HG02678 (cell line): ENCODE measurements at regions not wholly inside any gene's neighbourhood (a gene's known extent, or its start where the extent isn't known, plus 50 kb on each side); places are given as distances from the start of the nearest gene placed in this dataset.
A peak's percentile ranks its signal among the peaks of the same experiment; 100 is the strongest.
"Not testable (repeated sequence)": the region's sequence is repeated elsewhere in the genome, so short reads cannot be mapped to it uniquely, and the experiment has no call there.

ENCODE experiments used
- ATAC-seq: cut with Tn5 transposase; IDR thresholded peaks from one replicate; pipeline ENCODE4 v1.9.1; 2021; ENCODE audit warnings: mild to moderate bottlenecking, moderate library complexity; ENCODE audit not compliant: unreplicated experiment

GRCh38 chr3:81375921-81376320, 385.5 kb downstream of the GBE1 start:
- ATAC-seq = no peak

DNA sequence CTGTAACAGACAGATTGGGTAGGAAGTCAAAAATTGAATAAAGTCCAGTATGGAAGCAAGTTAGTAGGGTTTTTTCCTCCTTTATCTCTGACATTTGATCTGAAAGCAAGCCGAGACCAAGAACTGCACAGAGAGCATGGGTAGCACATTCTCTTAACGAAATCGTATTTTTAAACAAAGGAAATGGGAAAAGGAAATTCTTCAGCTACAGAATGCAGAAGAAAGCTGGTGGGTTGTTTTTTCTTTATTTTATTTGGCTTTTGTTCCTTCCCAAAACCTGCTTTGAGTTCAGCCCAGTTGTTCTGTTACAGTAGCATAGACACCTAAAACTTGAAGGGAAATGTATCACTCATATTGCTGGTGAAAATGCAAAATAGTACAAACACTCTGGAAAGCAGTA, 397.0 kb downstream of the GBE1 start:
- ATAC-seq = no peak

DNA sequence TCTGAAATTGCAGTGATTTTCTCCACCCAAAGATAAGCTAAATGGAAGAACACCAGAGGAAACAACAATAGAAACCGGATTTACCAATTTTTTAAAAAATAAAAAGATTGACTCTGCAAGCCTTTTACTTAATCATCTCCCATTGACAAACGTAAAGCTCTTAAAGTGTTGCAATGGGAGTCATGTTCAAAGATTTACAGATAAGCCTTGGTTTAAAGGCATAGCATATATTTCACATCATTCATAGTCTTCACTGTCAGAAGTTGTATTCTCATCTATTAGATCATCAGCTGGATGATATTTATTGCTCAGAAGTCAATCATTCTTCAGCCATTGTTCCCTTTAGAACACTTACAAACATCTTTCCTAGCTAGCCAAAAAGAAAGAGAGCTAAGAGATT, 397.6 kb downstream of the GBE1 start:
- ATAC-seq = no peak

- ATAC-seq = no peak
These were observed 407.3 kb downstream of the GBE1 start for GRCh38 chr3:81354119-81354518.

DNA sequence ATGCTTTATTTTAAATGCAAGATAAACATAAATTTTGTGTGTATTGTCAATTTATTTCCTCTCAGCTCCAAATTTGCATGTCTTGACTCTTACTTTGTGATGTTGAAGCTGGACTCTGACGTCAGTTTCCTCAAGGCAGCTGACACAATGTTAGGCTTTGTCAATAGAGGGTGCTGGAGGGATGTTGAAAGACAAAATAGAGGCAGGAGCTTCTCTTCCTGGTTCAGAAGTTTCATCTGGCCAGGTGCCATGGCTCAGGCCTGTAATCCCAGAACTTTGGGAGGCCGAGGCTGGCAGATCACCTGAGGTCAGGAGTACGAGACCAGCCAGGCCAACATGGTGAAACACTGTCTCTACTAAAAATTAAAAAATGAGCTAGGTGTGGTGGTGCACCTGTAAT, 408.6 kb downstream of the GBE1 start:
- no peak for ATAC-seq

DNA sequence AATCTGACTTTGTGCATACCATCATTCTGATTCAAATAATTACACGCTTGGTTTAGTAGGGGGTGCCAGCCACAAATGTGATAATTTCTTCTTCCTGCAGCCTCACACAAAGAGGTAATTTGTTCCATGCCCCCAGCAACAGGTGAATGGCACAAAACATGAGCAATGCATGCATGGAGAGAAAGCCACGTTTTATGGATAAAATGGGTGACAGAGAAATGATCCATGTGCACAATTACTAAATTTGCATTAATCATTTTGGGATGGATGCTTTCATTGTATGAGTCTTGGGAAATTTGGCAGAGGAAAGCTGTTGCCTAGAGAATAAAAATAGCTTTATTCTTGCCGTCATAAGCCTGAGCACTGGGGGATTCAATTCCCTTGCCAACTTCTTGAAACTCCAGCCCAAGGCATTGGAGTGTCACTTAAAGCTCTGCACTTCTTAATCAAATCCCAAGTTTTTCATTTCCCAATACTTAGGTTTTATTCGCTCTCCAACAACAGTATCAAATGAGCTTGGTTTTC, 411.6 kb downstream of the GBE1 start:
- no peak for ATAC-seq

- peak; percentile 84 for ATAC-seq
These were observed 422.2 kb downstream of the GBE1 start for GRCh38 chr3:81339040-81339845.

- ATAC-seq = no peak
These were observed 425.0 kb downstream of the GBE1 start for GRCh38 chr3:81336470-81336869.

DNA sequence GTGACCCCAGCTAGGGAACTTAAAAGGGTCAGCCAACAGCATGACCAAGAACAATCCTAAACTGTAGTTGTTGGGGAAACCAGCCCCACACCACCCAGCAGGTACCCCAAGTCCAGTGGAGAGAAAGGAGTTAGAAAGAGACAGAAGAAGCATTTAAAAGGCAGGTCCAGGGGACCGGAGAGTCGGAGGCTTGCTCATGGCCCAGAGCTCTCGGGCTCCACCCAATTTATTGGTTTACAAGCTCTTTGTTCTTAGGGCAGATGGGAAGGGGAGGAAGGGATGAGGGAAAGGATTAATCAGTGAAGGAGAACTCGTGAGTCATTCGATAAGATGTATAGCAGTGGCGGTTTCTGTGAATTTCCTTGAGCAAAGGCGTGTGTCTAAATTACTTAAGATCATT, 431.6 kb downstream of the GBE1 start:
- ATAC-seq = not testable (repeated sequence)

DNA sequence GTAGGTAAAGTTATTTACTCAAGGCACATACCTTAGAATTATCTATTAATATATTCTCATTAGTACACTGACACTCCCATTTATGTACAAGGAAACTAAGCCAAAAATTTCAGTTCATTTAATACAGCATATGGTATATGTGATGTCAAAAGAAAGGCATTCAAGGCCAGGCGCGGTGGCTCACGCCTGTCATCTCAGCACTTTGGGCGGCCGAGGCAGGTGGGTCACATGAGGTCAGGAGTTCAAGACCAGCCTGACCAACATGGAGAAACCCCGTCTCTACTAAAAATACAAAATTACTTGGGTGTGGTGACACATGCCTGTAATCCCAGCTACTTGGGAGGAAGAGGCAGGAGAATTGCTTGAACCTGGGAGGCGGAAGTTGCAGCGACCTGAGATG, 435.2 kb downstream of the GBE1 start:
- no peak for ATAC-seq

- ATAC-seq = no peak
These were observed 440.6 kb downstream of the GBE1 start for GRCh38 chr3:81320862-81321261.

- no peak for ATAC-seq
These were observed 446.4 kb downstream of the GBE1 start for GRCh38 chr3:81315030-81315429.

GRCh38 chr3:81311321-81311720, 450.1 kb downstream of the GBE1 start:
- no peak for ATAC-seq

- ATAC-seq = no peak
These were observed 453.1 kb downstream of the GBE1 start for GRCh38 chr3:81308306-81308705.

DNA sequence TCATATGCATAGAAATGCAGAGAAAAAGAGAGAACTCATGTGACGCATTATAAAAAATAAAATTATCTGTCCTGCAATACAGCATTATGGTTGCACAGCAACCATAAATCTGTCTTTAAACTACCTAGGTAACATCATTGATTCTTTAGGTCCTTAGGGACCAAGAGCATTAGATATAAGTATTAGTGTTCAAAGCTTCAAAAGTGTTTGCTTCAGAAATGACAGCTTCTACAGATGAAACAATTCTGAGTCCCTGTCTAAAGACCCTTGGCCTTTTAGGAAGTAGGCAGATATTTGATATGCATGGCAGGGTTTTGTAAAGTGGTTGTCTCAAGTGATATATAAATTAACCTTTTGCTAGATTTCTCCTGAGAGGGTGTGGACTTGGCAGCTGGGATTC, 454.2 kb downstream of the GBE1 start:
- ATAC-seq = no peak

- no peak for ATAC-seq
These were observed 458.1 kb downstream of the GBE1 start for GRCh38 chr3:81303321-81303720.

GRCh38 chr3:81302045-81302444, 459.4 kb downstream of the GBE1 start:
- peak; percentile 83 for ATAC-seq

DNA sequence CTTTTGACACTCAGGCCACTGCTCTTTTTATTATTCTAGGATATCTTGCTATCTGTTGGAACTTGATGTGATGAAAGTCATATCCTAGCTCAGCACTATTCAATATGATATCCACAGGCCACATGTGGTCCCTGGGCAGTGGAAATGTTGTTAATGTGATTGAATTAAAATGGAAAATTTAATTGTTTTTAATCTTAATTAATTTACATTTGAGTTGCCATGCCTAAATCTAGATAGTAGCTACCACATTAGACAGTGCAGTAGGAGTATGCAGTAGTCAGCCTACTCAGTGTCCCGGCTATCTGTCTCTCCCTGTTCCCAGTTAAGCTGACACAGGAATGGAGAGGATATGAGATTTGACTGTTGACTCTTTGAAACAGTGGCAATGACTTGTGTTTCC, 460.2 kb downstream of the GBE1 start:
- no peak for ATAC-seq

DNA sequence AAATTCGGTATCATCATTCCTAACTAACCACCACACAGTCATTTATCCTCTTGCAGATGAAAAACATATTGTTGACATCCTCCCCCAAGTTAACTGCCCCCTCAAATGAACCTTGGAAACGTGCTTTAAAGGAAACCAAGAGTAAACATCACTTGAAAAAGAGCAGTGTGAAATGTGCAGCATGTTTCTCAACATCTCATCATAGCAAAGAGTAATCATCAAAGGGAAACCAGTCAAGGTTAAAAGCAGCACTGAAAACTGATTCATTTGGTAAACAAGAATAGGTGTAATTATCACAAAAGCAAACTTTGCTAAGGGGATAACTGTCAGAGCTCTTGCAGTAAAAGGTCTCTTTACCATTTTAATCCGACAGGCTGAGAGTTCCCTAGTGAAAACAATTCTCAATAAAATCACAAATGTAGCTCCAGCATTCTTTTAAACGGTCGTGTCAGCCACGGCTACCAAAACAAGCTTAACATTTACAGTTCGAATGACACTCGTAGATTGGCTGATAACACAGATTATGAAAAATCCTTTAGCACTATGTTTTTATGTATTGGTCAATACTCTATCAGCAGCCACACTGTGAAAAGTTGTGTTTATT, 461.0 kb downstream of the GBE1 start:
- no peak for ATAC-seq

DNA sequence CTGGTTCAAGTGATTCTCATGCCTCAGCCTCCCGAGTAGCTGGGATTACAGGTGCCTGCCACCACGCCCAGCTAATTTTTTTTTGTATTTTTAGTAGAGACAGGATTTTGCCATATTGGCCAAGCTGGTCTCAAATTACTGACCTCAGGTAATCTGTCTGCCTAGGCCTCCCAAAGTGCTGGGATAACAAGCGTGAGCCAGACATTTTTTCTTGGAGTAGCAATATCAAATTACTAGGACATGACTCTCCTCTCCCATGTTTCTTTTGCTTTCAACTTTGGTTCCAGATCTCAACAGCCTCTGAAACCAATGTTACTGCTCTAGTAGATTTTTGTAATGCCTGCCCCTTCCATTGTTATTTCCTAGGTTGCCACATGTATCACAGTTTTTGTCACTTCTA, 462.0 kb downstream of the GBE1 start:
- ATAC-seq = no peak

DNA sequence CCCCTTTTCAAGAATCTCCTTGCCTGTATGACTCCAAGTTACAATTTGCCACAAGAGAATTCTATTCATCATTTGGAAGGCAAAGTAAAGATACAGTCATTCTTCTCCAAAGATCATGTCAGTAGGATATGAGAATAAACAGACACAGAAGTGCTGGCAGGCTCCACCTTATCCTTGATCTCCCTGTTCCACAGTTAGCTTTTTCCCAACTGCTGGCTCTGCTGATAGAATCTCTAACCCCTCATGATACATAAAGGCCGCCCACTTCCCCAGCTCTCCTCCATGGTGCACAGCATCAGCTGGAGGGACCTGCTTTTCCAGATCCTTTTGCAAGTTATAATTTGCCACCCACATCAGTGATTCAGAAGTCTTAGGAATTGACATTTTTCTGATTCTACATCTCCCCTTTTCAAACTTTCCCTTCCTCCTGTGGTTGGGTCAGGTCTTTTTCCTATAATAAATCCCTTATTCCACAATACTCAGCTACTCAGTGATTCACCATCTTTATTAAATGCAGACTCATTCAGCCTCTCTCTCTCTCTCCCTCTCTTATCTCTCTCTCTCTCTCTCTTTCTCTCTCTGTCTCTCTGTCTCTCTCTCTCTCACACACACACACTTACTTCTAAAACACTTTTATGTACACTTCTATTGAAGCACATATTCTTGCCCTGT, 465.4 kb downstream of the GBE1 start:
- no peak for ATAC-seq

GRCh38 chr3:81293156-81293555, 468.3 kb downstream of the GBE1 start:
- no peak for ATAC-seq
